ENCODE measurements at regions not wholly inside any gene's neighbourhood (a gene's known extent, or its start where the extent isn't known, plus 50 kb on each side); places are given as distances from the start of the nearest gene placed in this dataset.

DNA sequence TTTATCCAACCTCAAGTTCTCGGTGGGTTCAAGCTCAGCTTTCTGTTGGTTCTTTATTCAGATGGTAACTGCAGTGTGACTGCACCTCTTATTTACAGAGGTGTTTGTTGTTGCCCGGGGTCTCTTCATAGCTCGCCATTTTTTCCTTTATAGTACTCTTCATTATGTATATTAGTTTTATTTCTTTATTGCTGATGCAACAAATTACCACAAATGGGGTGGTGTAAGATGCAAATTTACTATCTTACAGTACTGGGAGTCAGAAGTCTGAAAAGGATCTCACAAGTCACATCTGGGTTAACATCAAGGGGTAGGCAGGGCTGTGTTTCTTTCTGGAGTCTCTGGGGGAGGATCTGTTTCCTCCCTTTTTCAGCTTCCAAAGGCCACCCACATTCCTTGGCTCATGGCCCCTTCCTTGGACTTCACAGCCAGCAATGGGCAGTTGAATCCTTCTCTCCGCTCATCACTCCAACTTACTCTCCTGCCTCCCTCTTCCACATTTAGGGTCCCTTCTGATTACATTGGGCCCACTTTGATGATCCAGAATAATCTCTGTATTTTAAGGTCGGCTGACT, 241.2 kb downstream of the HAPSTR1 start:
- Histone ChIP-seq H3K9me2 (replicated peaks; ENCODE audit: control insufficient read depth, low read length) (no peaks in the 10 kb centered on the region), H3K79me2 (ENCODE audit: control insufficient read depth, low read length) (no peaks in the 10 kb centered on the region), H3K36me3 (ENCODE audit: control insufficient read depth, low read length) (no peaks in the 10 kb centered on the region)

DNA sequence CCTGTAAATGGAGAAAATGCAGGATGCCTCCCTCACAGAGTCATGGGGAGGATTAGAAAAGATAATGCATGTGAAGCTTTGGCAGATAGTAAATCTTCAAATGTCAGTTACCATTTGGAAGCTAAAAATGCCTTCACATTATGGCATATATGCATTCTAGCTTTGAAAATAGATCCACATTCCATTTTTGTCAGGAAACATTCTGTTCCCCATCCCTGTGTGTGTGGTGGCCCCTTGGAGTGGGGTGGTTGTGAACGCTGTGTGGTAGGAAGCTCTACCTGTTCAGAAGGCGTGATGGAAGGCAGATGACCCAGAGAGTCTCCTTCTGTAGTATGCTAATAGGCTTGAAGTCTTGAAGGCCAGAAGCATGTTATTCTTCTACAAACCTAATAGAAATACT, 242.0 kb downstream of the HAPSTR1 start:
- Histone ChIP-seq H3K27me3 (ENCODE audit: control insufficient read depth, low read length) (peaks cover 13% of the 10 kb centered on the region), H3K9me3 (ENCODE audit: control insufficient read depth, insufficient read depth, low read length) (no peaks in the 10 kb centered on the region), H3K36me3 (ENCODE audit: control insufficient read depth, low read length) (no peaks in the 10 kb centered on the region), H3K9me2 (replicated peaks; ENCODE audit: control insufficient read depth, low read length) (no peaks in the 10 kb centered on the region), H4K20me1 (ENCODE audit: control insufficient read depth, insufficient read depth, low read depth, low read length) (no peaks in the 10 kb centered on the region), H3K4me1 (ENCODE audit: control insufficient read depth, low read length) (no peaks in the 10 kb centered on the region), H3K27ac (ENCODE audit: low read depth, low read length) (no peak overlapping the region), H3F3A (ENCODE audit: control insufficient read depth, insufficient read depth) (no peaks in the 10 kb centered on the region), H3K4me2 (ENCODE audit: low read length) (no peak overlapping the region), H3K4me3 (ENCODE audit: low read length) (no peak overlapping the region), H3K79me2 (ENCODE audit: control insufficient read depth, low read length) (no peaks in the 10 kb centered on the region)
- TF ChIP-seq, protein P1, sequence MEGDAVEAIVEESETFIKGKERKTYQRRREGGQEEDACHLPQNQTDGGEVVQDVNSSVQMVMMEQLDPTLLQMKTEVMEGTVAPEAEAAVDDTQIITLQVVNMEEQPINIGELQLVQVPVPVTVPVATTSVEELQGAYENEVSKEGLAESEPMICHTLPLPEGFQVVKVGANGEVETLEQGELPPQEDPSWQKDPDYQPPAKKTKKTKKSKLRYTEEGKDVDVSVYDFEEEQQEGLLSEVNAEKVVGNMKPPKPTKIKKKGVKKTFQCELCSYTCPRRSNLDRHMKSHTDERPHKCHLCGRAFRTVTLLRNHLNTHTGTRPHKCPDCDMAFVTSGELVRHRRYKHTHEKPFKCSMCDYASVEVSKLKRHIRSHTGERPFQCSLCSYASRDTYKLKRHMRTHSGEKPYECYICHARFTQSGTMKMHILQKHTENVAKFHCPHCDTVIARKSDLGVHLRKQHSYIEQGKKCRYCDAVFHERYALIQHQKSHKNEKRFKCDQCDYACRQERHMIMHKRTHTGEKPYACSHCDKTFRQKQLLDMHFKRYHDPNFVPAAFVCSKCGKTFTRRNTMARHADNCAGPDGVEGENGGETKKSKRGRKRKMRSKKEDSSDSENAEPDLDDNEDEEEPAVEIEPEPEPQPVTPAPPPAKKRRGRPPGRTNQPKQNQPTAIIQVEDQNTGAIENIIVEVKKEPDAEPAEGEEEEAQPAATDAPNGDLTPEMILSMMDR (IDR thresholded peaks at IDR 0.05; ENCODE audit: low read depth, low read length, poor library complexity, severe bottlenecking) = no peak
- no peak for TF ChIP-seq EZH2phosphoT487 (IDR thresholded peaks at IDR 0.05; ENCODE audit: borderline replicate concordance, low read length)

More for the DNA sequence above, 241.2 kb downstream of the HAPSTR1 start:
- H3K4me1 ChIP-seq (ENCODE audit: control insufficient read depth, low read length) = no peaks in the 10 kb centered on the region
- H3K4me3 ChIP-seq (ENCODE audit: low read length) = no peak overlapping the region
- peaks cover 13% of the 10 kb centered on the region for H3K27me3 ChIP-seq (ENCODE audit: control insufficient read depth, low read length)
- H3K27ac ChIP-seq (ENCODE audit: low read depth, low read length) = no peak overlapping the region
- no peak overlapping the region for H3K4me2 ChIP-seq (ENCODE audit: low read length)
- H3K9me3 ChIP-seq (ENCODE audit: control insufficient read depth, insufficient read depth, low read length) = no peaks in the 10 kb centered on the region
- TF ChIP-seq, protein P1 (IDR thresholded peaks at IDR 0.05; ENCODE audit: low read depth, low read length, poor library complexity, severe bottlenecking) = no peak
- TF ChIP-seq EZH2phosphoT487 (IDR thresholded peaks at IDR 0.05; ENCODE audit: borderline replicate concordance, low read length) = no peak
- H3F3A ChIP-seq (ENCODE audit: control insufficient read depth, insufficient read depth) = no peaks in the 10 kb centered on the region
- no peaks in the 10 kb centered on the region for H4K20me1 ChIP-seq (ENCODE audit: control insufficient read depth, insufficient read depth, low read depth, low read length)

DNA sequence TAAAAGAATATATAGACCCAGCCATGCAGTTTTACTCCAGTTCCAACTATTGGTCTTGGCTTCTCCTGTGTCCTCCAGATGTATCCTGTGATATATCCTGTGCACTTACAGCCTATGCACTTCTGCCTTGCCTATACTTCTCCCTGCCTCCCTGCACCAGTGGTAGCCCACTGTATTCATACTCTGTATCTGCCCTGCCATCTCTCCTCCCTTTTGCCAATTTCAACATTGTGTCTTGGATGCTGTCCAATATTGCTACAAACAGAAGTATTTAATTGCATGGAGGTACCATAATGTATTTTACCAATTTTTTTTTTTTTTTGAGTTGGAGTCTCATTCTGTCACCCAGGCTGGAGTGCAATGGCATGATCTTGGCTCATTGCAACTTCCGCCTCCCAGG, 242.7 kb downstream of the HAPSTR1 start:
- H3F3A ChIP-seq (ENCODE audit: control insufficient read depth, insufficient read depth) = no peaks in the 10 kb centered on the region
- no peak overlapping the region for H3K27ac ChIP-seq (ENCODE audit: low read depth, low read length)
- H3K9me2 ChIP-seq (replicated peaks; ENCODE audit: control insufficient read depth, low read length) = no peaks in the 10 kb centered on the region
- no peaks in the 10 kb centered on the region for H3K36me3 ChIP-seq (ENCODE audit: control insufficient read depth, low read length)
- TF ChIP-seq, protein P1 (IDR thresholded peaks at IDR 0.05; ENCODE audit: low read depth, low read length, poor library complexity, severe bottlenecking) = no peak
- TF ChIP-seq EZH2phosphoT487 (IDR thresholded peaks at IDR 0.05; ENCODE audit: borderline replicate concordance, low read length) = no peak
- H3K4me1 ChIP-seq (ENCODE audit: control insufficient read depth, low read length) = no peaks in the 10 kb centered on the region
- no peaks in the 10 kb centered on the region for H3K79me2 ChIP-seq (ENCODE audit: control insufficient read depth, low read length)
- no peaks in the 10 kb centered on the region for H3K9me3 ChIP-seq (ENCODE audit: control insufficient read depth, insufficient read depth, low read length)
- no peak overlapping the region for H3K4me2 ChIP-seq (ENCODE audit: low read length)
- no peak overlapping the region for H3K4me3 ChIP-seq (ENCODE audit: low read length)
- H4K20me1 ChIP-seq (ENCODE audit: control insufficient read depth, insufficient read depth, low read depth, low read length) = no peaks in the 10 kb centered on the region
- peaks cover 13% of the 10 kb centered on the region for H3K27me3 ChIP-seq (ENCODE audit: control insufficient read depth, low read length)

All from DOHH2 (cell line).